GM18498 (cell line): ENCODE measurements at regions not wholly inside any gene's neighbourhood (a gene's known extent, or its start where the extent isn't known, plus 50 kb on each side); places are given as distances from the start of the nearest gene placed in this dataset.

Source experiments
- ATAC-seq: cut with Tn5 transposase; IDR thresholded peaks from one replicate; pipeline ENCODE4 v1.9.1; 2021; ENCODE audit warnings: mild to moderate bottlenecking, moderate library complexity; ENCODE audit not compliant: unreplicated experiment

DNA sequence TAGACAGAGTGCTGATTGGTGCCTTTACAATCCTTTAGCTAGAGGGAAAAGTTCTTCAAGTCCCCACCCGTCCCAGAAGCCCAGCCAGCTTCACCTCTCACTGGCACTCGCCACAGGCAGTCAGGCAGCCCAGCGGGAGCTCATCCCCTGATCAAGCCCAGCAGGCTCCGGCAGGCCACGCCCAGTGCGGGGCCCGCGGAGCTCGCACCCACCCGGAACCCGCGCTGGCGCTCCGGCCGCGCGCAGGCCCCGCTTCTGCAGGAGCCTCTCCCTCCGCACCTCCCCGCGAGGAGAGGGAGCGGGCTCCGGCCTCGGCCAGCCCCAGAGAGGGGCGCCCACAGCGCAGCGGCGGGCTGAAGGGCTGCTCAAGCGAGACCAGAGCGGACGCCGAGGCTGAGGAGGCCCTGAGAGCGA lies 202.4 kb upstream of the PDGFD start:
- no peak for ATAC-seq

DNA sequence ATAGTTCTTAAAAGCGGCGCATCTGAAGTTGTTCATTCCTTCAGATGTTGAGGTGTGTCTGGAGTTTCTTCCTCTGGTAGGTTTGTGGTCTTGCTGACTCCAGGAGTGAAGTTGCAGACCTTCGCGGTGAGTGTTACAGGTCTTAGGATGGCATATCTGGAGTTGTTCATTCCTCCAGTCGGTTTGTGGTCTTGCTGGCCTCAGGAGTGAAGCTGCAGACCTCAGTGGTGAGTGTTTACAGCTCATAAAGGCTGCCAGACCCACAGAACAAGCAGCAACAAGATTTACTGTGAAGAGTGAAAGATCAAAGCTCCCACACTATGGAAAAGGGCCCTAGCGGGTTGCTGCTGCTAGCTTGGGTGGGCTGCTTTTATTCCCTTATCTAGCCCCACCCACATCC lies 201.7 kb upstream of the PDGFD start:
- no peak for ATAC-seq

DNA sequence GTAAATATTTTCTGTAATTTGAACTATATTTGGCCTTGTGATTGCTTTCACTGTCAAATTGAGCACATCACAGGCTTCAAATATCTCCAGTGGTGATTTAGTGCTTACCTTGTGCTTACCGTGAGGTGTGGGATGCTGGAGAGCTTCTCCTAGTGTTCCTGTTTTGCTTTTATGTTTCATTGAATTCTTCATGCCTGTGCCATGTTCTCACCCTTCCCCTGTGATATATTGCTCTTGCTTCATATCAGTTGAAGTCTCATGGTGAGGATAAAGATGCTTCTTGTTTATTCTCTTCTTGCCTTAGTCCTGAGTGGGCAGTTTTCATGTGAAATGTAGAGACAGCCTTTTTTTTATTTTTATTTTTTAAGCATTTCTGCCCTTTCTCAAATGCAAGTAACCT lies 198.0 kb upstream of the PDGFD start:
- ATAC-seq = no peak

DNA sequence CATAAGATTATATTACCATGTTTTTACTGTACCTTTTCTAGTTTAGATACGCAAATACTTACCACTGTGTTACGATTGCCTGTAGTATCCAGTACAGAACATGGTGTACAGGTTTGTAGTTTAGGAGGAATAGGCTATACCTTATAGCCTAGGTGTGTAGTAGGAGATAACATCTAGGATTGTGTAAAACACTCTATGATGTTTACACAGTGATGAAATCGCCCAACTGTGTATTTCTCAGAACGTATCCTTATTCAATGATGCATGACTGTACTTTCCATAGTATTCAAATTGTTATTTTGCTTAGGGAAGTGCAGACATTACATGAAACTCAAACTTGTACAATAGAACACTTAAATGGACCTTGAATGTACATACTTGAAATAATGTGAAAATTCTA lies 188.1 kb upstream of the PDGFD start:
- no peak for ATAC-seq

DNA sequence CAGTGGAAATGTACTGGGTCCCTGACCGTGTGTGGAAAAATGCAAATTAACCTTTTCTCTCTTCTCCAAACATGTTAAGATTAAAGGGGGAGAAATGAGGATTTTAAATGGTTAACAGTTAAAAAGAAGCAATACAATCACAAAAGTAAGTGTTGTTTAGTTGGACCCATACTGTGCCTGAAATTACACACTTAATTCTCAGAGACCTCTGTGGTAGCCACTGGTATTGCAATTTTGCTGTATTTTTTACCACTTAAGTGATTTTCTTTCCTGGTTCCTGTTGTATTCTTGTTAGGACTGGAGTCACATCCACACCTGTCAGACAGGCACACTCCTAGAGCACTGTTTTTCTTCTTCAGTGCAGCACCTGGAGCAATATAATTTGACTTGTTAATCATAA lies 179.6 kb upstream of the PDGFD start:
- ATAC-seq = peak; percentile 68

DNA sequence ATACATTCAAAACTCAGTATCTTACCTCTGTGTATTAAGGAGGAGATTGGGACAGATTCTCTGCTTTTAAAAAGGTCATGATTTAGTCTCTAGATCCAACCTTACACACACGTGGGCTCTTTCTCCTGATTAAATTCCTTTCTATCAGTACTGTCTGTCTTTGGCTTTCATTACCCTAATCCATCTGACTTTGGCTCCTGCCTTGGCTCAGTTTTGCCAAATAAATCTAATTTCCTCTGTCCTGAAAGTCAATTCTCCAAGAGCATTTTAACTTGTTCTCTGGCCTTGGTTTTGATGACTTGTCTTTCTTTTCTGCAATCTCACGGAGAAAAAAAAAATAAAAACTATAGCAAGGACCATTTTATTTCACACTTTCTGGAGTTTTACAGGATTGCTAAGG lies 176.6 kb upstream of the PDGFD start:
- no peak for ATAC-seq

DNA sequence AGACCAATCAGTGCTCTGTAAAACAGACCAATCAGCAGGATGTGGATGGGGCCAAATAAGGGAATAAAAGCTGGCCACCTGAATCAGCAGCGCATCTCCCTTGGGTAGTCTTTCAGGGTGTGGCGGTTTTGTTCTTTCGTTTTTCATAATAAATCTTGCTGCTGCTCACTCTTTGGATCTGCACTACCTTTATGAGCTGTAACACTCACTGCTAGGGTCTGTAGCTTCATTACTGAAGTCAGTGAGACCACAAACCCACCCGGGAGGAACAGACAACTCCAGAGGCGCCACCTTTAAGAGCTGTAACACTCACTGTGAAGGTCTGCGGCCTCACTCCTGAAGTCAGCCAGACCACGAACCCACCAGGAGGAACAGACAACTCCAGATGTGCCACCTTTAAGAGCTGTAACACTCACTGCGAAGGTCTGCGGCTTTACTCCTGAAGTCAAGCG lies 175.5 kb upstream of the PDGFD start:
- ATAC-seq = no peak

DNA sequence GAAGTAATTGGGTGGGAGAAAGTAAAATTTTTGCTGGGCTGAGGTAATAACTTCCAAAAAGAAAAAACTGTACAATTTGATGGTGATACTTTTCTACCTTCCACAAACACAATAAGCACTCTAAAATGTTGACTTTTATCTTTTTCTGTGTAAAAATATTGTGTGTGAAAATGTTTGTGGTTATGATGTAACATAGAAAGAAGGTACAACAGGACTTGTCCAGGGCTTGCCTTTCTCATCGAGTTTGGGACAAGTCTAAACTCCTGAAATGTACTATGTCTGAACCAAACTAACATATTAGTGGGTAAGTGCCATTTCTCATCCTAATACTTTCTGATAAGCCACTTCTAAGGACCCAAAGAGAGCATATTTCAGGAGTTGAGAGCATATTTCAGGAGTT lies 174.2 kb upstream of the PDGFD start:
- no peak for ATAC-seq

DNA sequence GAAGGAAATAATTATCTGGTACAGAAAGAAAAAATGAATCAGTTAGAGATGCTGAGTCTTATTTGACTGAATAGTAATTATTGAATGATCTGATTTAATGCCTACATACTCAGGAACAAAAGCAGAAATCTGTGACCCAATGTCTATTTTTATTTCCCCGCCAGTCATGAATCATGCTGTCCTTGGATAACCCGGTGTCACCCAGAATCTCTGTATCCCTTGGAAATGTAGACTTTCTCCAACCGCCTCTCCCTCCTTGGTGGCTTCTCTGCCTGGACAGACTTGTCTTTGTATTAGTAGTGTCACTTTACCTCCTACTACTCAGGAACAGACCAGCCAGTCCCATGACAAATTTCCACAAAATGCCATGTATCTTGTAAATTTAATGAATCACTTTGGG lies 173.3 kb upstream of the PDGFD start:
- no peak for ATAC-seq

DNA sequence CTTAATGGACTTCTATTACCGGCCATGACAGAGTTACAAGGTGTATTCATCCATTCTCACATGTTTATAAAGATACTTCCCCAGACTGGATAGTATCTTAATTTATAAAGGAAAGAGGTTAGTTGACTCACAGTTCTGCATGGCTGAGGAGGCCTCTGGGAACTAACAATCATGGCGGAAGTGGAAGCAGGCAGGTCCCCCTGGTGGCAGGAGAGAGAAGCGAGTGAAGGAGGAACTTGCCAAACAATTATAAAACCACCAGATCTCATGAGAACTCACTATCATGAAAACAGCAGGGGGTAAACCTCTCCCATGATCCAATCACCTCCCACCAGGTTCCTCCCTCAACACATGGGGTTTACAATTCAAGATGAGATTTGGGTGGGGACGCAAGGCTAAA lies 170.0 kb upstream of the PDGFD start:
- peak; percentile 74 for ATAC-seq

DNA sequence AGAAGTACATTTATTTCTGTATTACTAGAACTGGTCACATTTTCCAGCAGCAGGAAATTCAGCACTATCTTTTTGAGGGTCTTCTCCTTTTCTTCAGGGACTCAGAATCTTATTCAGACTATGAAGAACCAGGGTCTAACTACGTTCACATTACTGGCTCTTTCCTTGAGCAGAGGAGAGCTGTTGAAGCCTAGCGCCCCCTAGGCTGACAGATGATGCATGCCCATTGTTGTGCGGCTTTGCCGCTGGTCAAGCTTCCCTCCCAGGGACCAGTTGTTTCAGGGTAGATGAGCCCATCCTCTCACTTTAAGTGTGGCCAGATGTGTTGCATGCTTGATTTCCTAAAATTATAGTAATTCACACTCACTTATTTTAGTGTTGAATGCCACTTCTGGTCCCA lies 168.2 kb upstream of the PDGFD start:
- ATAC-seq = no peak

DNA sequence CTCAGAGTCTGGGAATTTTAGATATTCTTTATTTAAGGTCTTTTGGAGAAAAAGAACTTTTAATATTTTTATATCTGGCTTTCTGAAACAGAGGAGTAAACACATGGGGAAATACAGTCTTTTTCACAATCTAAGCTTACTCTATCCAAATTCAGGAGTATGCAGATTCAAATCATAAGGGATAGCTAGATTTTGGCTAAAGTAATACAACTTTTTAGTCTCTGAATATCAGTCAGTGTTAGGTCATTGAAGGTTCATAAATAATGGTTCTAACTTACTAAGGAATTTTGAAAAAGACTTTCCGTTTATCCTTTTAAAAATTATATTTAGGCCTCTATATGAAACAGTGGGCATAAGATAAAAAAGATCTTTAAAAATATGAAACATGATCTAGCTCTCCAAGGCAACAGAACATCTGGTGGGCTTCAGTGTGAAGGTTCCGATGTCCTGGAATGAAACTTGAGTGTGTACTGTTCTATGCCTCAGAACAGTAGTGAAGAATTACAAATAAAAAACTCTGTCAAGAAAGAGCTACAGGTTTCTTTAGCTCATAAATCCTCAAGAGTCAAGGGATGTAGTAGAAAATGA lies 165.2 kb upstream of the PDGFD start:
- no peak for ATAC-seq

DNA sequence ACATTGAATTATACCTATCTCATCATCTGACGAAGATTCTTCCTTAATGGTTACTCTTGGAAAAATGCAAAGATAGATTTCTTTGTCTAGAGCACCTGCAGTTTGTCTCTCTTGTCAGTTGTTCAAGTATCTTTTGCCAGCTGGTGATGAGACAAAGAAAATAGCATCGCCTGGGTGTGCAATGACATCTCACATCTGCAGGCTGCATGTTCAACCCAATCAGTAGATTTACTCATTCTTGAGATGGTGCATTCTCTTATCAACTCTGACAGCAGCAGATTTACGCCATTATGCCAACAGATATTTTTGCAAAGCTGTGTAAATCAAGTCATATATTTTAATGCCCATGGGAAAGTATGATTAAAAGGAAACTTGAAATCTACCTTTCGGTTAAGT lies 164.6 kb upstream of the PDGFD start:
- no peak for ATAC-seq

DNA sequence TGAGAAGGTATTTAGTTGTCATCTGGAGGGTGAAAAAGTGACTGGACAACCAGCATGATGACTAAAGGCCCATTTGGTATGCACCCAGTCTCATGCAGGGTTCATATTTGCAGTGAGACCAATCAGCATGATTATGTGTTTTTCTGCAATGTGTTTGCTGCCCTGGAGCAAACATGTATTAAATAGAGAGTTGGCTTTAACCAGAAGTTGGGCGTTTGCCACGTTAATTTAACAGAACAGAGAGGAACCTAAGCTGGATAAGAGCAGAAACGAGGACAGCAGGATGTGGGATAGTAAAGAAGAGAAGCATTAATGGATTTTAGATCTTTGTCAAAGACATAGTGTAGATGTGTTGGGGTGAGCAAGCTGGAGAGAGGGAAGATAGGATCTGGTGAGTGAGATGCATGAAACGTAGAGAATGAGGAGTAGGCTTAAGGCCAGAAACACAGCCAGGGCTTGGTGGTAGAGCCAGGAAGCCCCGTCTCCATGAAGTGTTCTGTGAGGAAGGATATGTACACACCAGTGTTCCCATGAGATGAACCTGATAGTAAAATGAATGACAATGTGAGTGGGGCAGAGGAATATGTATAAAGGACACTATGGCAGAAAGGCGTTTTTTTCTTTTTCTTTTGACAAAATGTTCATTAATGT lies 164.0 kb upstream of the PDGFD start:
- ATAC-seq = no peak

DNA sequence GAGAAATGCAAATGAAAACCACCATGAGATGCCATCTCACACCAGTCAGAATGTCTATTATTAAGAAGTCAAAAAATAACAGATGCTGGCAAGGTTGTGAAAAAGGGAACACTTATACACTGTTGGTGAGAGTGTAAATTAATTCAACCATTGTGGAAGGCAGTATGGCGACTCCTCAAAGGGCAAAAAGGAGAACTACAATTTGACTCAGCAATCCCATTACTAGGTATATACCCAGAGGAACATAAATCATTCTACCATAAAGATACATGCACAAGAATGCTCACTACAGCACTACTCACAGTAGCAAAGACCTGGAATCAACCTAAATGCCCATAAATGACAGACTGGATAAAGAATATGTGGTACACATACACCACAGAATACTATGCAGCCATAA lies 161.1 kb upstream of the PDGFD start:
- no peak for ATAC-seq

DNA sequence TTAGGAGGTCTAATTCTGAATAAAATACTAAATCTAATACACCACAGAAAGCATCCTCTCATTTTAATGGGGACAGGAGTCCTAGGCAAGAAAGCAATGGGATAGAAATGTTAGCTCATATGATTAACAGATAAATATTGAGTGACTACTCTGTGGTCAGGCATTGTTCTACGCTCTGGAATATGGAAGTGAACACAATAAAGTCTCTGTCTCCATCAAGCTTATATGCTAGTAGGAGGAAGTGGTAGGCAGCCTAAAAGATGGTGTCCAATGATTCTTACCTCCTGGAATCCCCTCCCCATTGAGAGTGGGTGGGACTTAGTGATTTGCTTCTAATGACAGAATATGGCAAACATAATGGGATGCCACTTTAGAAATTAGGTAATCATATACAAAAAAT lies 160.3 kb upstream of the PDGFD start:
- ATAC-seq = no peak

DNA sequence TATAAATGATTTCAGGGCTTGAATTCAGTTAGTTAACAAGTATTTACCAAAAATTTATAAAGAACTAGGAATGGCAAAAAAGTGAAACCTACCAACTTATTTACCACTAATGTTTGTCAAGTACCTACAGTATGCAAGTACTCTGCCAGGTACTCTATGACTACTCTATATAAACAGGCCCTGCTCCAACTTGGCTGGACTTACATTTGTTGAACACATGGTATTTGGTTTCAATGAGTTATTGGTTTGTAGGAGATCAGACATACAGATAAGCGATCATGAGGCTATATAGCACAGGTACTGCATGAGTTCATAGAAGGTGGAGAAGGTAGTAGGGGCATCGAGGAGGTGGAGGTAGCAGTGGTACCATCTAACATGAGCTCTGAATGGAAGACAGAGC lies 159.9 kb upstream of the PDGFD start:
- no peak for ATAC-seq

DNA sequence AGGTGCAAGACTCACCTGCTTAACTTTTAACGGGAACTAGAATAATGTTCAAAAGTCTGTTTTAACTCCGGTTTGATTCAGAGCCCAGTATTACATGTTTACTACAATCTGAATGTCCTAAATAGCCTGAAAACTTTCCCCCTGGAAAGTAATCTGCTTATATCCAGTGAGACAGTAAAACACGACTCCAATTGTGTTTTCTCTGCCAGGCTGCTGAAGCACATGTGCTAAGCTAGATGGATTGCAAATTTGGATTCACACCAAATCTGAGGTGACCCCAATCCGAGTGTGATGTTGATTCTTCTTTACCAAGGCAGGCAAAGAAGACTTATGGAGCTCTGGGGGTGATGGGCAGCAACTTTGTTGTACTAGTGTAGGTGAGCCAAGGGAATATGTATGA lies 158.7 kb upstream of the PDGFD start:
- no peak for ATAC-seq

DNA sequence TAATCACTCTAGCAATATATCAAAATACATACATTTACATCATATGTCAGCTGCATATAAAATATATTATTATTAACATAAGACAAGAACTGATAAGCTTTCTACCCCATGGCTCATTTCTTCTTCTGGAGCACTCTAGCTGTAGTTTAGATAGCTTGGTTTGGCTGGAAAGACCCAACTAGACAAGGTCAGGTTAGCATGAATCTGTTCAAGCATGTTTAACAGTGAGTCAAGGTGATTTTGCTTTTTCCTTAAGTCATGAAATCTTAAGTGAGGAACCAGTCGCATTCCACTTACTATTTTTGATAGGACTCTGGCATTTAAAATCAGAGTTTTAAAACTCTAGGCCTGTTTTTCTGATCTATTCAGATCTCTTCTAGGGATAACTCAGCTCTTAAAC lies 157.0 kb upstream of the PDGFD start:
- no peak for ATAC-seq

DNA sequence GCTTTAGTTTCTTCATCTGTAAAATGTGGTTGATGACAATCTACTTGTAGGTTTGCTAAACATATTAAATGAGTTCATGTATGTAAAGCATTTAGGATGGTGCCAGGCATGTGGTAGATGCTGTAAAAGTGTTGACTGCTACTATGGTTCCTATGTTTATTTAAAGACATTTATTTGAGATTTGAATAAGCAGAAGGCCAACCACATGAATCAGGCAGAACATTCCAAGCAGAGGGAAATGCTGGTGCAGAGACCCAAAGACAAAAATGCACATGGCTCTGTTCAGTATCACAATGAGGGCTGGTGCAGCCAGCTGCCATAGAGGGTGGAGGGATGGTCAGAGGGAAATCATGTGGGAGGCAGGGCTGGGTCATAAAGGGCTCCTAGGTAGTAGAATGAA lies 156.2 kb upstream of the PDGFD start:
- ATAC-seq = no peak

DNA sequence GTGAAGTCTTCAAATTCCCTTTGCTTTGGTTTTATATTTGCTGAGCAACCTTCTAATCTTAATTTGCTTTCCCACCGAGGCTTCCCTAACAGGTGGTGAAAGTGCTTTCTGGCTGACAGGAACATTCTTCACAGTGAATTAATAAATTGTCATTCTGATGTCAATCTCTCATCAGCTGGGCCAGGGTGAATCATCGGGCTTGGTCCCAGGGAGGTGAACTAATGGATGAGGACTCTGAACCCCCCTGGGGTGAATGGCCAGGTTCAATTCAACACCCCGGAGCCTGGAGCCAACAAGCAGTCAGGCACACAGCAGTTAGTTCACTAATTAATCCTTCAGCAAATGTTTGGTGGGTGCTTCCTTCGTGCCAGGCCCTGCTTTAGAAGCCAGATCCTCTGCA lies 155.4 kb upstream of the PDGFD start:
- no peak for ATAC-seq

DNA sequence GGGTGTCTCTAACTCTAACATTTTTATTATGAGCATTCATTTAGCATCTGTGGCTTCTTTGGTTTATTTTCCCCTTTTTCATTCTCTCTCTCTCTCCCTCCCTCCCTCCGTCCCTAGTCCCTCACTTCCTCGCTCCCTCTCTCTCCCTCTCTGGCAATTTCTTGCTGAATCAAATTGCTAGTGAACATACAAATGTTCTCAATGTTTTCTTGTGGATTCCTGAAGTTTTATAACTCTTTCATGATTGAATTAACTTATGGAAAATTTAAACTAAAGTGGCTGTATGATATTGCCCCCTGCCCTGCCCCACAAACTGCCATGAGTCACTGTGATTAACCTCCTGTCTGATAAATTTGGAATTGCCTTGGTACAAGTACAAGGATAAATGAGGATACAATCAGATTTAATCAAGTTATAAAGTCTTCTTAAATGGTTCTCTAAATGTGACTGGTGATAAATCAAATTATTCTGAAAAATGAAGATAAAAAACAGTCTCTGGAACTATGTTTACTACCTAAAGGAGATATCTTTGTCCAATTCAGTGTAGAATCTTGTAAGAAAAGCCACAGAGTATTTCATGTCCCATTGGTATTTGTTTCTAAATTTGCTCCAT lies 143.0 kb upstream of the PDGFD start:
- no peak for ATAC-seq

DNA sequence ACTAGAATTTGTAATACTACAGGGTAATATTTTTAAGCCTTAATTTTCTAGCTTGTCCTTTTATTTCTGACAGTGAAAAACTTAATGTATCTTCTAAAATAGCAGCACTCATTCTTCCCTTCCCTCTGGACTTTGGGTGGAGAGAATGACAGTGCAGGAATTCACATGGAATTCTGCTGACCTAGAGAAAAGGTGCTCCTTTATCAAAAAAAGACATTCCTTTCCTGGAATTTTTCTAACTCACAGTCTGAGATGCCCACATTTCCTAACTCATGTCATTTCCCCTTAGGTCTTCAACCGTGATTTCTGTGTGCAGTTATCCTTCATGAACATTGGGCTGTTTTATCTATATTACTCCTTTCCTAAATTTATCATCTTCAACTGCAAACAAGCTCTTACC lies 137.8 kb upstream of the PDGFD start:
- no peak for ATAC-seq
